GM19463 (cell line): ENCODE measurements at regions not wholly inside any gene's neighbourhood (a gene's known extent, or its start where the extent isn't known, plus 50 kb on each side); places are given as distances from the start of the nearest gene placed in this dataset.
"Not testable (repeated sequence)": the region's sequence is repeated elsewhere in the genome, so short reads cannot be mapped to it uniquely, and the experiment has no call there.

Experiments used
- ATAC-seq: cut with Tn5 transposase; IDR thresholded peaks from one replicate; pipeline ENCODE4 v1.9.1; 2021; ENCODE audit warnings: mild to moderate bottlenecking, moderate library complexity; ENCODE audit not compliant: unreplicated experiment

DNA sequence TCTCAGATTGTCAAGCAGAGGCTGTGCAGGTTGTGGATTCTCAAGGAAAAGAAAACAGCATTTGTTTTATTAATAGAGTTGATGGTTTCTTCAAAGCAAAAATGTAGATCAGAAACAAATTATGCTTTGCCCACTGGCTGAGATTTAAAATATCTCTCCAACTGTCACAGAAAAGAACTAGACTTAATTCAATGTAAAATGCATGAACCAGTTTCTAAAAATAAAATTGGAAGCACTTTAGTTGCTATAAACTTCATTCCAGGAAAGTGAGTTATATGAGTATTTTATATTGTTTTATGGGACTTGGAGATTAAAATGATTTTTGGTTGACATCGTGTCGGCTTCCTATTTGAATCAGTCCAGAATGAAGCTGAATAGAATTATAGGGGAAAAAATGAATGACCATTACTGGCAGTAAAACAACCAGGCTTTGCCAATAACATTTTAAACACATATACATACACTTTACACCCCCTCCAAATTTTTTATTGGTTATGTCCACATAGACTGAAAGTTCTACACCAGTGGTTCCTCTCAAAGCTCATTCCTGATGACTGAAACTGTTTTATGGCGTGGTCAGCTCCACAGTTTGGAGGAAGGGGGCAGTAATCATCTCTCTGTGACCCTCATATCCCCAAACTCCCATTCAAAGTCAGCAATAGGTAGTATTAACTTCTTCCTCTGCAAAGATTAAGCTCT is 55.5 kb upstream of the DAAM1 start:
- no peak for ATAC-seq

- no peak for ATAC-seq
These were observed 54.8 kb upstream of the DAAM1 start for GRCh38 chr14:59133709-59134108.

GRCh38 chr14:59134307-59134706 is 54.2 kb upstream of the DAAM1 start:
- ATAC-seq: no peak

GRCh38 chr14:59137256-59137655 is 51.2 kb upstream of the DAAM1 start:
- no peak for ATAC-seq

DNA sequence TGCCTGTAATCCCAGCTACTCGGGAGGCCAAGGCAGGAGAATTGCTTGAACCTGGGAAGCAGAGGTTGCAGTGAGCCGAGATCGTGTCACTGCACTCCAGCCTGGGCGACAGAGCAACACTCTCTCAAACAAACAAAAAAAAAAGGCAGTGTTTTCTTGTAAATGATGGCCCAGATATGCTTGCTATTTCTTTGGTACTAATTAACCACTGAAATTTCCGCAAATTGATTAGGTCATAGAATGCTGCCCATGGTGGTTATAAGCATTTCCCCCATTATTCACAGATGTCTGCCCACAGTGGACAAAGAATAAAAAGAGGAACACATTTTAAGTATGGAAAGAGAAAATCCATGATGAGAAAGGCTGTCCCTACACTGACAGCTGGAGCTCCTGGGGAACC is 49.9 kb upstream of the DAAM1 start:
- not testable (repeated sequence) for ATAC-seq
